ENCODE measurements at regions not wholly inside any gene's neighbourhood (a gene's known extent, or its start where the extent isn't known, plus 50 kb on each side); places are given as distances from the start of the nearest gene placed in this dataset.

DNA sequence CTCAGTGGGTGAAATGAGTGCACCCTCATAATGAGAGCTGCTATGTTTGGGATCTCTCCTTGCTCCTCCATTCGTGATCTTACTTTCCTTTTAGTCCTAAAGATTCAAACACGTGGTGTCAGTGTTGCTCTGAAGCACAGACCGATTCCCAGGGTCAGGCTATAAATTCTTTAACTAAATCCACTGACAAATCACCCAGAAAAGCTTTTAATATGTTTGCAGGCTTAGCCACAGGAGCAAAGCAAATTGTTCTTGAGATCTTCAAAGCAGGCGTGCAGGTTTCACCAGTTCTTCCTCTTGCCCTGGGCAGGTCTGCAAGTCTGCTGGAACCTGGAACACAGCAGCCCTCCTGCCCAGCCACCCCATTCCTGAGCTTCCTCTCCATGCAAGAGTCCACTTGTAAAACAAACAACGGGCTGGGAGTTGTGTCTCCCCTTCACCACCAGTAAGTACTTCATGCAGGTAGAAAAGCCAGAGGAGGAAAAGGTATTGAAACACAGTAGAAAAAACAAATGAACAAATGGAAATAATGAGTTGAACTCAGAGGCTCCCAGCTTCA lies 70.1 kb upstream of the ENPP6 start (continued):
- TF ChIP-seq, protein P1, sequence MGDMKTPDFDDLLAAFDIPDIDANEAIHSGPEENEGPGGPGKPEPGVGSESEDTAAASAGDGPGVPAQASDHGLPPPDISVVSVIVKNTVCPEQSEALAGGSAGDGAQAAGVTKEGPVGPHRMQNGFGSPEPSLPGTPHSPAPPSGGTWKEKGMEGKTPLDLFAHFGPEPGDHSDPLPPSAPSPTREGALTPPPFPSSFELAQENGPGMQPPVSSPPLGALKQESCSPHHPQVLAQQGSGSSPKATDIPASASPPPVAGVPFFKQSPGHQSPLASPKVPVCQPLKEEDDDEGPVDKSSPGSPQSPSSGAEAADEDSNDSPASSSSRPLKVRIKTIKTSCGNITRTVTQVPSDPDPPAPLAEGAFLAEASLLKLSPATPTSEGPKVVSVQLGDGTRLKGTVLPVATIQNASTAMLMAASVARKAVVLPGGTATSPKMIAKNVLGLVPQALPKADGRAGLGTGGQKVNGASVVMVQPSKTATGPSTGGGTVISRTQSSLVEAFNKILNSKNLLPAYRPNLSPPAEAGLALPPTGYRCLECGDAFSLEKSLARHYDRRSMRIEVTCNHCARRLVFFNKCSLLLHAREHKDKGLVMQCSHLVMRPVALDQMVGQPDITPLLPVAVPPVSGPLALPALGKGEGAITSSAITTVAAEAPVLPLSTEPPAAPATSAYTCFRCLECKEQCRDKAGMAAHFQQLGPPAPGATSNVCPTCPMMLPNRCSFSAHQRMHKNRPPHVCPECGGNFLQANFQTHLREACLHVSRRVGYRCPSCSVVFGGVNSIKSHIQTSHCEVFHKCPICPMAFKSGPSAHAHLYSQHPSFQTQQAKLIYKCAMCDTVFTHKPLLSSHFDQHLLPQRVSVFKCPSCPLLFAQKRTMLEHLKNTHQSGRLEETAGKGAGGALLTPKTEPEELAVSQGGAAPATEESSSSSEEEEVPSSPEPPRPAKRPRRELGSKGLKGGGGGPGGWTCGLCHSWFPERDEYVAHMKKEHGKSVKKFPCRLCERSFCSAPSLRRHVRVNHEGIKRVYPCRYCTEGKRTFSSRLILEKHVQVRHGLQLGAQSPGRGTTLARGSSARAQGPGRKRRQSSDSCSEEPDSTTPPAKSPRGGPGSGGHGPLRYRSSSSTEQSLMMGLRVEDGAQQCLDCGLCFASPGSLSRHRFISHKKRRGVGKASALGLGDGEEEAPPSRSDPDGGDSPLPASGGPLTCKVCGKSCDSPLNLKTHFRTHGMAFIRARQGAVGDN (IDR thresholded peaks at IDR 0.05): no peak
- TF ChIP-seq, protein P2, sequence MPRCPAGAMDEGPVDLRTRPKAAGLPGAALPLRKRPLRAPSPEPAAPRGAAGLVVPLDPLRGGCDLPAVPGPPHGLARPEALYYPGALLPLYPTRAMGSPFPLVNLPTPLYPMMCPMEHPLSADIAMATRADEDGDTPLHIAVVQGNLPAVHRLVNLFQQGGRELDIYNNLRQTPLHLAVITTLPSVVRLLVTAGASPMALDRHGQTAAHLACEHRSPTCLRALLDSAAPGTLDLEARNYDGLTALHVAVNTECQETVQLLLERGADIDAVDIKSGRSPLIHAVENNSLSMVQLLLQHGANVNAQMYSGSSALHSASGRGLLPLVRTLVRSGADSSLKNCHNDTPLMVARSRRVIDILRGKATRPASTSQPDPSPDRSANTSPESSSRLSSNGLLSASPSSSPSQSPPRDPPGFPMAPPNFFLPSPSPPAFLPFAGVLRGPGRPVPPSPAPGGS (IDR thresholded peaks at IDR 0.05; ENCODE audit: borderline replicate concordance, insufficient read depth, low read depth, low read length, poor library complexity, severe bottlenecking): no peak
- TF ChIP-seq, protein P3, sequence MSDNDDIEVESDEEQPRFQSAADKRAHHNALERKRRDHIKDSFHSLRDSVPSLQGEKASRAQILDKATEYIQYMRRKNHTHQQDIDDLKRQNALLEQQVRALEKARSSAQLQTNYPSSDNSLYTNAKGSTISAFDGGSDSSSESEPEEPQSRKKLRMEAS (IDR thresholded peaks at IDR 0.05; ENCODE audit: low read depth, low read length): 0 out of 2 replicates have a peak, but pooled peaks have one; percentile 18
- TF ChIP-seq POLR2AphosphoS2 (IDR thresholded peaks at IDR 0.05; ENCODE audit: low read depth, low read length) (peak; percentile 33; the same call in 1 of the 2 replicates), CHD1 (IDR thresholded peaks at IDR 0.05; ENCODE audit: low read depth, low read length) (no peak), BACH1 (IDR thresholded peaks at IDR 0.05; ENCODE audit: borderline replicate concordance) (no peak), BCL11A (IDR thresholded peaks at IDR 0.05; ENCODE audit: low read depth, low read length) (0 out of 2 replicates have a peak, but pooled peaks have one; percentile 30), WRNIP1 (IDR thresholded peaks at IDR 0.05; ENCODE audit: borderline replicate concordance, low read depth, low read length) (no peak), MXI1 (IDR thresholded peaks at IDR 0.05; ENCODE audit: low read depth, low read length) (peak; percentile 30; the same call in 1 of the 2 replicates), SMAD5 (IDR thresholded peaks at IDR 0.05; ENCODE audit: low read depth) (peak; percentile 15; the same call in 1 of the 2 replicates), HDGF (IDR thresholded peaks at IDR 0.05) (no peak), SIN3A (IDR thresholded peaks at IDR 0.05; ENCODE audit: low read depth, low read length) (no peak), BHLHE40 (IDR thresholded peaks at IDR 0.05; ENCODE audit: borderline replicate concordance in 1 of 2, low read depth in 2 of 2, low read length in 1 of 2) (0 out of 4 replicates have a peak, but pooled peaks of 1 of the 2 experiments have one; percentile 11), NR2C1 (IDR thresholded peaks at IDR 0.05) (no peak), NFYB (IDR thresholded peaks at IDR 0.05; ENCODE audit: insufficient read depth, low read depth, low read length) (no peak), SREBF1 (IDR thresholded peaks at IDR 0.05; ENCODE audit: low read length) (no peak), IRF4 (IDR thresholded peaks at IDR 0.05; ENCODE audit: low read depth, low read length) (no peak), MYC (IDR thresholded peaks at IDR 0.05; ENCODE audit: insufficient read depth, insufficient read length, insufficient replicate concordance, low read length, severe bottlenecking) (no peak)
- TF ChIP-seq, protein P4, sequence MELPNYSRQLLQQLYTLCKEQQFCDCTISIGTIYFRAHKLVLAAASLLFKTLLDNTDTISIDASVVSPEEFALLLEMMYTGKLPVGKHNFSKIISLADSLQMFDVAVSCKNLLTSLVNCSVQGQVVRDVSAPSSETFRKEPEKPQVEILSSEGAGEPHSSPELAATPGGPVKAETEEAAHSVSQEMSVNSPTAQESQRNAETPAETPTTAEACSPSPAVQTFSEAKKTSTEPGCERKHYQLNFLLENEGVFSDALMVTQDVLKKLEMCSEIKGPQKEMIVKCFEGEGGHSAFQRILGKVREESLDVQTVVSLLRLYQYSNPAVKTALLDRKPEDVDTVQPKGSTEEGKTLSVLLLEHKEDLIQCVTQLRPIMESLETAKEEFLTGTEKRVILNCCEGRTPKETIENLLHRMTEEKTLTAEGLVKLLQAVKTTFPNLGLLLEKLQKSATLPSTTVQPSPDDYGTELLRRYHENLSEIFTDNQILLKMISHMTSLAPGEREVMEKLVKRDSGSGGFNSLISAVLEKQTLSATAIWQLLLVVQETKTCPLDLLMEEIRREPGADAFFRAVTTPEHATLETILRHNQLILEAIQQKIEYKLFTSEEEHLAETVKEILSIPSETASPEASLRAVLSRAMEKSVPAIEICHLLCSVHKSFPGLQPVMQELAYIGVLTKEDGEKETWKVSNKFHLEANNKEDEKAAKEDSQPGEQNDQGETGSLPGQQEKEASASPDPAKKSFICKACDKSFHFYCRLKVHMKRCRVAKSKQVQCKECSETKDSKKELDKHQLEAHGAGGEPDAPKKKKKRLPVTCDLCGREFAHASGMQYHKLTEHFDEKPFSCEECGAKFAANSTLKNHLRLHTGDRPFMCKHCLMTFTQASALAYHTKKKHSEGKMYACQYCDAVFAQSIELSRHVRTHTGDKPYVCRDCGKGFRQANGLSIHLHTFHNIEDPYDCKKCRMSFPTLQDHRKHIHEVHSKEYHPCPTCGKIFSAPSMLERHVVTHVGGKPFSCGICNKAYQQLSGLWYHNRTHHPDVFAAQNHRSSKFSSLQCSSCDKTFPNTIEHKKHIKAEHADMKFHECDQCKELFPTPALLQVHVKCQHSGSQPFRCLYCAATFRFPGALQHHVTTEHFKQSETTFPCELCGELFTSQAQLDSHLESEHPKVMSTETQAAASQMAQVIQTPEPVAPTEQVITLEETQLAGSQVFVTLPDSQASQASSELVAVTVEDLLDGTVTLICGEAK (IDR thresholded peaks at IDR 0.05; ENCODE audit: borderline replicate concordance): no peak
- TF ChIP-seq, protein P5, sequence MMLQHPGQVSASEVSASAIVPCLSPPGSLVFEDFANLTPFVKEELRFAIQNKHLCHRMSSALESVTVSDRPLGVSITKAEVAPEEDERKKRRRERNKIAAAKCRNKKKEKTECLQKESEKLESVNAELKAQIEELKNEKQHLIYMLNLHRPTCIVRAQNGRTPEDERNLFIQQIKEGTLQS (IDR thresholded peaks at IDR 0.05; ENCODE audit: borderline replicate concordance, extremely low read depth, low read depth, low read length): no peak
